ENCODE measurements at regions not wholly inside any gene's neighbourhood (a gene's known extent, or its start where the extent isn't known, plus 50 kb on each side); places are given as distances from the start of the nearest gene placed in this dataset.

DNA sequence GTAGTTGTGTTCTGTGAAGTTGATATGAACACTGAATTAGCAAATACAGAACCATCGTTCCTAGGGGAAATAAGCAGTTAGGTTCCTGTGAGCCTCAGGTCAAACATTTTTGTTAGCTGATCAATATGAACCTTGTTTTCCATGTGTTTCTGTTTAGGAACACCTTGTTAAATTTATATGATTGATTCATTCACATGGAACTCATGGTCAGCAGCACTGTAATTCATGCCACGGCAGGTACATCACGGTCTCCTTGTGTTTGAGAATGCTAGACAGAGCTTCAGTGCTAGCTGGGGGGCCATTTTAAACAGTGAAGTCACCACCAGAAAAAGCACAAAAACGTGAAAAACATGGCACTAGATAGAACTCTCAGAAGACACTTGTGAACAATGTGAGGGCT lies 62.2 kb downstream of the MYCN start:
- TF ChIP-seq, protein P1, sequence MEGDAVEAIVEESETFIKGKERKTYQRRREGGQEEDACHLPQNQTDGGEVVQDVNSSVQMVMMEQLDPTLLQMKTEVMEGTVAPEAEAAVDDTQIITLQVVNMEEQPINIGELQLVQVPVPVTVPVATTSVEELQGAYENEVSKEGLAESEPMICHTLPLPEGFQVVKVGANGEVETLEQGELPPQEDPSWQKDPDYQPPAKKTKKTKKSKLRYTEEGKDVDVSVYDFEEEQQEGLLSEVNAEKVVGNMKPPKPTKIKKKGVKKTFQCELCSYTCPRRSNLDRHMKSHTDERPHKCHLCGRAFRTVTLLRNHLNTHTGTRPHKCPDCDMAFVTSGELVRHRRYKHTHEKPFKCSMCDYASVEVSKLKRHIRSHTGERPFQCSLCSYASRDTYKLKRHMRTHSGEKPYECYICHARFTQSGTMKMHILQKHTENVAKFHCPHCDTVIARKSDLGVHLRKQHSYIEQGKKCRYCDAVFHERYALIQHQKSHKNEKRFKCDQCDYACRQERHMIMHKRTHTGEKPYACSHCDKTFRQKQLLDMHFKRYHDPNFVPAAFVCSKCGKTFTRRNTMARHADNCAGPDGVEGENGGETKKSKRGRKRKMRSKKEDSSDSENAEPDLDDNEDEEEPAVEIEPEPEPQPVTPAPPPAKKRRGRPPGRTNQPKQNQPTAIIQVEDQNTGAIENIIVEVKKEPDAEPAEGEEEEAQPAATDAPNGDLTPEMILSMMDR (IDR thresholded peaks at IDR 0.05): no peak
- no peak for TF ChIP-seq POLR2A (IDR thresholded peaks at IDR 0.05)

Data from thyroid gland (tissue), 4 donors.